Gastroesophageal sphincter (tissue), 3 donors: ENCODE measurements at regions not wholly inside any gene's neighbourhood (a gene's known extent, or its start where the extent isn't known, plus 50 kb on each side); places are given as distances from the start of the nearest gene placed in this dataset.

Source experiments
- CTCF ChIP-seq, 4 experiments: fragments of 200-600 bp in 2 of 4; fragments of 450-650 bp in 2 of 4; sonication (generic) in 1 of 4; IDR thresholded peaks; one replicate each; pipeline ENCODE4 v1.5.1; 2017 to 2019; ENCODE audit warnings: antibody characterized with exemption in 4 of 4, mild to moderate bottlenecking in 2 of 4, moderate library complexity in 2 of 4
- EP300 ChIP-seq: sonication (generic); formaldehyde crosslinking; IDR thresholded peaks from one replicate; pipeline ENCODE4 v1.6.1; 2017; ENCODE audit warnings: antibody characterized with exemption, mild to moderate bottlenecking
- POLR2A ChIP-seq, 2 donors: fragments of 450-650 bp; IDR thresholded peaks; one replicate each; pipeline ENCODE4 v1.6.1; 2017; ENCODE audit warnings: antibody characterized with exemption in 2 of 2, mild to moderate bottlenecking in 2 of 2, moderate library complexity in 1 of 2
- POLR2AphosphoS5 ChIP-seq: sonication (generic); formaldehyde crosslinking; IDR thresholded peaks from one replicate; pipeline ENCODE4 v1.6.1; 2017; ENCODE audit warnings: antibody characterized with exemption

GRCh38 chr6:7471171-7471570 lies 70.3 kb upstream of the DSP start:
- TF ChIP-seq CTCF (IDR thresholded peaks at IDR 0.05) (no peak), POLR2A (IDR thresholded peaks at IDR 0.05) (no peak), POLR2AphosphoS5 (no peak), EP300 (no peak)
